HCT116 (cell line): ENCODE measurements at regions not wholly inside any gene's neighbourhood (a gene's known extent, or its start where the extent isn't known, plus 50 kb on each side); places are given as distances from the start of the nearest gene placed in this dataset.

Experiments used
- ATF3 ChIP-seq: IDR thresholded peaks from 2 replicates; pipeline ENCODE4 v1.6.1; 2012
- CTCF ChIP-seq, 3 experiments: fragments of 200-600 bp in 1 of 3; sonication (generic) in 1 of 3; IDR thresholded peaks in 2 of 3; conservative IDR thresholded peaks in 1 of 3; 2 replicates each; pipeline ENCODE4 v1.5.1; 2012 to 2017; ENCODE audit warnings: low read depth in 2 of 3, low read length in 2 of 3, antibody characterized with exemption in 1 of 3, borderline replicate concordance in 1 of 3, control low read depth in 1 of 3, mild to moderate bottlenecking in 1 of 3, mixed read lengths in 1 of 3, mixed run types in 1 of 3, moderate library complexity in 1 of 3; ENCODE audit not compliant: insufficient read depth in 1 of 3
- EZH2phosphoT487 ChIP-seq: fragments of 200-600 bp; IDR thresholded peaks from 2 replicates; pipeline ENCODE4 v1.6.1; 2018; ENCODE audit warnings: antibody characterized with exemption, borderline replicate concordance
- RAD21 ChIP-seq: IDR thresholded peaks from 2 replicates; pipeline ENCODE4 v1.6.1; 2012; ENCODE audit warnings: low read depth, mild to moderate bottlenecking
- SP1 ChIP-seq: IDR thresholded peaks from 2 replicates; pipeline ENCODE4 v1.6.1; 2012; ENCODE audit warnings: low read depth

GRCh38 chr16:59368586-59368985 is 634.5 kb upstream of the GOT2 start:
- no peak for TF ChIP-seq ATF3
- TF ChIP-seq EZH2phosphoT487, result no peak
- TF ChIP-seq CTCF (IDR thresholded peaks at IDR 0.05 in 2 of 3, conservative IDR thresholded peaks at IDR 0.05 in 1 of 3; ENCODE audit: borderline replicate concordance in 1 of 3, insufficient read depth in 1 of 3, low read depth in 2 of 3, low read length in 2 of 3), result no peak
- no peak for TF ChIP-seq RAD21
- TF ChIP-seq SP1, result no peak
